NAMALWA (cell line): ENCODE measurements at regions not wholly inside any gene's neighbourhood (a gene's known extent, or its start where the extent isn't known, plus 50 kb on each side); places are given as distances from the start of the nearest gene placed in this dataset.
"Not testable (repeated sequence)": the region's sequence is repeated elsewhere in the genome, so short reads cannot be mapped to it uniquely, and the experiment has no call there.

Experiments used
- DNase-seq: peaks from one replicate; pipeline ENCODE4 v3.0.0-alpha.2; 2015; ENCODE audit warnings: low spot score

GRCh38 chr2:51894584-51894983, 862.7 kb upstream of the NRXN1 start:
- DNase-seq, result not testable (repeated sequence)

- DNase-seq, result no peak
These were observed 856.2 kb upstream of the NRXN1 start for GRCh38 chr2:51888120-51888519.

- DNase-seq, result no peak
These were observed 849.7 kb upstream of the NRXN1 start for GRCh38 chr2:51881673-51882072.

- no peak for DNase-seq
These were observed 848.2 kb upstream of the NRXN1 start for GRCh38 chr2:51880153-51880552.

GRCh38 chr2:51866361-51866760, 834.4 kb upstream of the NRXN1 start:
- no peak for DNase-seq

GRCh38 chr2:51859260-51859659, 827.3 kb upstream of the NRXN1 start:
- DNase-seq, result no peak

GRCh38 chr2:51855683-51856082, 823.8 kb upstream of the NRXN1 start:
- no peak for DNase-seq

GRCh38 chr2:51846796-51847195, 814.9 kb upstream of the NRXN1 start:
- DNase-seq, result no peak

- no peak for DNase-seq
These were observed 814.1 kb upstream of the NRXN1 start for GRCh38 chr2:51846018-51846417.

- no peak for DNase-seq
These were observed 812.7 kb upstream of the NRXN1 start for GRCh38 chr2:51844596-51844995.

GRCh38 chr2:51829477-51829876, 797.5 kb upstream of the NRXN1 start:
- DNase-seq, result no peak

- DNase-seq, result no peak
These were observed 793.9 kb upstream of the NRXN1 start for GRCh38 chr2:51825823-51826222.

GRCh38 chr2:51813247-51813646, 781.3 kb upstream of the NRXN1 start:
- DNase-seq, result no peak

GRCh38 chr2:51812138-51812866, 780.4 kb upstream of the NRXN1 start:
- DNase-seq, result no peak

- no peak for DNase-seq
These were observed 778.3 kb upstream of the NRXN1 start for GRCh38 chr2:51810197-51810596.

GRCh38 chr2:51807229-51807628, 775.3 kb upstream of the NRXN1 start:
- no peak for DNase-seq

- DNase-seq, result peak; percentile 54
These were observed 763.4 kb upstream of the NRXN1 start for GRCh38 chr2:51795248-51795888.

- no peak for DNase-seq
These were observed 759.6 kb upstream of the NRXN1 start for GRCh38 chr2:51791496-51791895.

- no peak for DNase-seq
These were observed 758.9 kb upstream of the NRXN1 start for GRCh38 chr2:51790854-51791253.

- DNase-seq, result no peak
These were observed 758.0 kb upstream of the NRXN1 start for GRCh38 chr2:51789918-51790317.

- DNase-seq, result no peak
These were observed 751.2 kb upstream of the NRXN1 start for GRCh38 chr2:51782921-51783765.

- no peak for DNase-seq
These were observed 749.8 kb upstream of the NRXN1 start for GRCh38 chr2:51781691-51782090.

- DNase-seq, result no peak
These were observed 748.4 kb upstream of the NRXN1 start for GRCh38 chr2:51780353-51780752.
